ENCODE measurements at regions not wholly inside any gene's neighbourhood (a gene's known extent, or its start where the extent isn't known, plus 50 kb on each side); places are given as distances from the start of the nearest gene placed in this dataset.

GRCh38 chr20:39851459-39851858 lies 837.6 kb downstream of the MAFB start:
- TF ChIP-seq, protein P1, sequence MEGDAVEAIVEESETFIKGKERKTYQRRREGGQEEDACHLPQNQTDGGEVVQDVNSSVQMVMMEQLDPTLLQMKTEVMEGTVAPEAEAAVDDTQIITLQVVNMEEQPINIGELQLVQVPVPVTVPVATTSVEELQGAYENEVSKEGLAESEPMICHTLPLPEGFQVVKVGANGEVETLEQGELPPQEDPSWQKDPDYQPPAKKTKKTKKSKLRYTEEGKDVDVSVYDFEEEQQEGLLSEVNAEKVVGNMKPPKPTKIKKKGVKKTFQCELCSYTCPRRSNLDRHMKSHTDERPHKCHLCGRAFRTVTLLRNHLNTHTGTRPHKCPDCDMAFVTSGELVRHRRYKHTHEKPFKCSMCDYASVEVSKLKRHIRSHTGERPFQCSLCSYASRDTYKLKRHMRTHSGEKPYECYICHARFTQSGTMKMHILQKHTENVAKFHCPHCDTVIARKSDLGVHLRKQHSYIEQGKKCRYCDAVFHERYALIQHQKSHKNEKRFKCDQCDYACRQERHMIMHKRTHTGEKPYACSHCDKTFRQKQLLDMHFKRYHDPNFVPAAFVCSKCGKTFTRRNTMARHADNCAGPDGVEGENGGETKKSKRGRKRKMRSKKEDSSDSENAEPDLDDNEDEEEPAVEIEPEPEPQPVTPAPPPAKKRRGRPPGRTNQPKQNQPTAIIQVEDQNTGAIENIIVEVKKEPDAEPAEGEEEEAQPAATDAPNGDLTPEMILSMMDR (conservative IDR thresholded peaks at IDR 0.05 in 1 of 2, IDR thresholded peaks at IDR 0.05 in 1 of 2; ENCODE audit: extremely low read depth in 1 of 2, insufficient read depth in 1 of 2, low read depth in 1 of 2, low read length in 2 of 2): no peak
- TF ChIP-seq EZH2 (IDR thresholded peaks at IDR 0.05; ENCODE audit: borderline replicate concordance, low read length): no peak
